Astrocyte of the spinal cord (primary cell): ENCODE measurements at regions not wholly inside any gene's neighbourhood (a gene's known extent, or its start where the extent isn't known, plus 50 kb on each side); places are given as distances from the start of the nearest gene placed in this dataset.
A peak's percentile ranks its signal among the peaks of the same experiment; 100 is the strongest.

Experiments
- DNase-seq: peaks from one replicate; pipeline ENCODE4 v3.0.0; 2011; ENCODE audit warnings: low read depth, low spot score
- H3K4me3 ChIP-seq: 2 replicates; pipeline ENCODE4 v1.5.1; 2011; ENCODE audit warnings: low read depth, mild to moderate bottlenecking, low read length, moderate library complexity
- CTCF ChIP-seq: IDR thresholded peaks from 2 replicates; pipeline ENCODE4 v1.5.1; 2012; ENCODE audit warnings: low read depth, mild to moderate bottlenecking, low read length, inconsistent platforms
- in situ Hi-C: cut with HindIII; loops from 2 replicates; pipeline ENCODE4 v1.10.0; 2017; ENCODE audit warnings: low sequenced_read_pairs

GRCh38 chr1:56335394-56335793 lies 244.0 kb downstream of the PLPP3 start:
- no peak for TF ChIP-seq CTCF
- in situ Hi-C loops = no loop called here
- no peak for DNase-seq
- no peak overlapping the region for H3K4me3 ChIP-seq

GRCh38 chr1:56334047-56334446 lies 245.3 kb downstream of the PLPP3 start:
- no peak overlapping the region for H3K4me3 ChIP-seq
- no peak for TF ChIP-seq CTCF
- in situ Hi-C loops = no loop called here
- DNase-seq = no peak

DNA sequence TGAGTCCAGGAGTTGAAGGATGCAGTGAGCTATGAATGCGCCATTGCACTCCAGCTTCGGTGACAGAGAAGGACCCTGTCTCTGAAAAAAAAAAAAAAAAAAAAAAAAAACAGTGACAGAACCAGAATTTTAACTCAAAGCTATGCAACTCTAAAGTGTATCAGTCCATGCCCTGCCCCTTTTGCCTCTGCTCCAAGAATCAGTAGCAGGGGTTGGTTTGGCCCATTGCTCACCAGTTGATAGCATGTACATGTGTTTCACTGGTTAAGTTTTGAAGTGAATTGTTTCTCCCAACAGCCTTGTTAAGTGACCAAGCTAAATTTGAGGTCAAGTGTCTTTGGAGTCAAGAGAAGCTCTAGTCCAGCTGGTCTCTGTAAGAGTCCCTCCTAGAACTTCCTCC lies 245.9 kb downstream of the PLPP3 start:
- DNase-seq = no peak
- in situ Hi-C loops = no loop called here
- no peak overlapping the region for H3K4me3 ChIP-seq
- no peak for TF ChIP-seq CTCF

- no peak for TF ChIP-seq CTCF
- in situ Hi-C loops = no loop called here
- DNase-seq = peak; percentile 13
- no peak overlapping the region for H3K4me3 ChIP-seq
These were observed 247.3 kb downstream of the PLPP3 start for GRCh38 chr1:56331892-56332567.

GRCh38 chr1:56331207-56331891 lies 248.0 kb downstream of the PLPP3 start:
- peak; percentile 3 for DNase-seq
- no peak for TF ChIP-seq CTCF
- in situ Hi-C loops = no loop called here

GRCh38 chr1:56330391-56331026 lies 248.9 kb downstream of the PLPP3 start:
- no peak overlapping the region for H3K4me3 ChIP-seq
- DNase-seq = peak; percentile 80
- TF ChIP-seq CTCF = no peak
- in situ Hi-C loops = no loop called here

More at GRCh38 chr1:56331207-56331891, 248.0 kb downstream of the PLPP3 start:
- no peak overlapping the region for H3K4me3 ChIP-seq
